NCI-H2107 treated with DMSO at 0.1 percent for 48 hours (cell line): ENCODE measurements at regions not wholly inside any gene's neighbourhood (a gene's known extent, or its start where the extent isn't known, plus 50 kb on each side); places are given as distances from the start of the nearest gene placed in this dataset.

ENCODE experiments used
- DNase-seq: peaks from one replicate; lab custom pipeline; 2025; ENCODE audit not compliant: unreplicated experiment; lab: John Stamatoyannopoulos, UW

GRCh38 chr2:11040992-11041391 lies 114.3 kb upstream of the SLC66A3 start:
- no peak for DNase-seq

- no peak for DNase-seq
Observed at GRCh38 chr2:11042841-11043240, 112.4 kb upstream of the SLC66A3 start.

DNA sequence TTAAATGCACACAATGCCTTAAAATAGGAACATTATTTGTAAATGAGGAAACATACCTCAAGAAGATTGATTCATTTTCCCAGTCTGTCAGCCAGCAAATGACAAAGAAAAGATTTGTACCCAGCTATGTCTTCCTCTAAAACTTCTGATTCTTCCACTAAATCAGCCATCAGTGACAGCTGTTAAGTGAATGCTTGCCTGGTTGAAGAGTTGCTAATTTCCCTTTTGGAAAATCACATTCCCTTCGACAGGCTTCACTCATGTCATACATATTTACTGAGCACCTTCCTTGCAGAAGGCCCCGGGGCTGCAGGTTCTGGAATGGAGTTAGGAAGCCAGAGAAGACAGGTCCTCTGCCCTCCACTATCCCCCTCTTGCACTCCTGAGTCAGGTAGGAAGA lies 112.0 kb upstream of the SLC66A3 start:
- no peak for DNase-seq

DNA sequence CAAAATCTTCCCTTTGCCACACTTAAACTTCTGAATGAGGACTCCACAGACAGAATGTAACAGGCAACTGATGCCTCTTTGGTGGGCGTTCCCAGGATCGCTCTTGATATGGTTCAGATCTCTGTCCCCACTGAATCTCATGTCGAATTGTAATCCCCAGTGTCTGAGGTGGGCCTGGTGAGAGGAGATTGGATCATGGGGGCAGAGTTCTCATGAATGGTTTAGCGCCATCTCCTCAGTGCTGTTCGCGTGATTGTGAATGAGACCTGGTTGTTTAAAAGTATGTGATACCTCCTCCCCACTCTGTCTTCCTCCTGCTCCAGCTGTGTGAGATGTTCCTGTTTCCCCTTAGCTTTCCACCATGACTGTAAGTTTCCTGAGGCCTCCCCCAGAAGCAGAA lies 111.1 kb upstream of the SLC66A3 start:
- no peak for DNase-seq

DNA sequence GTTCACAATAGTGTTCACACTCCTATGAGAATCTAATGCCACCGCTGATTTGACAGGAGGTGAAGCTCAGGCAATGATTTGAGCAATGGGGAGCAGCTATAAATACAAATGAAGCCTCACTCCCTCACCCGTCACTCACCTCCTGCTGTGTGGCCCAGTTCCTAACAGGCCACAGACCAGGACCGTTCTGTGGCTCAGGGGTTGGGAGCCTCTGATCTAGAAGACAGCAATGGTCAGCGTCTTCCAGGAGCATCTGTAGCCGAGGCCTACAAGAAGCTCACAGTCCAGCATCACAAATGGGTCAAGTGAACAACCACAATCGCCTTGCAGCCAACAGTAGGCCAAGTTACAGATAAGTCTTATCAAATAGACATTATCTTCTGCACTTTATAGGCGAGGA lies 110.0 kb upstream of the SLC66A3 start:
- no peak for DNase-seq

- no peak for DNase-seq
Observed at GRCh38 chr2:11048335-11049008, 106.8 kb upstream of the SLC66A3 start.

DNA sequence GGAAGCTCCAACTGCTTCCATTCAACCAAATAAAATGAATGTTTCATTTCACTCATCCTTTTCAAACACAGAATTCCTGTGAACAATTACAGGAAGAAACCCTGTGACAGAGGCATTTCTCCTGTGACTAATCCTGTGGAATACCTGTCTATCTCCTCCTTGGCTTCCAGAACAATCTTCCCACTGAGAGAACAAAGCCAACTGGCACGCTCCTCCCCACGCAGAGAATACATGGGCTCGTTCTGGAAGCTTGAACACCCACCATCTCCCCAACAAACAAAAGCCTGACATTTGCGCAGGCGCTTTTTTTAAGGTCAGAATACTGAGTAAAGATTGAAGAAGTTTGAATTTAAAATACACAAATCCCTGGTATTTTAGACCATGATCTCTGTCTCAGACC lies 104.7 kb upstream of the SLC66A3 start:
- no peak for DNase-seq

GRCh38 chr2:11051280-11051679 lies 104.0 kb upstream of the SLC66A3 start:
- no peak for DNase-seq

DNA sequence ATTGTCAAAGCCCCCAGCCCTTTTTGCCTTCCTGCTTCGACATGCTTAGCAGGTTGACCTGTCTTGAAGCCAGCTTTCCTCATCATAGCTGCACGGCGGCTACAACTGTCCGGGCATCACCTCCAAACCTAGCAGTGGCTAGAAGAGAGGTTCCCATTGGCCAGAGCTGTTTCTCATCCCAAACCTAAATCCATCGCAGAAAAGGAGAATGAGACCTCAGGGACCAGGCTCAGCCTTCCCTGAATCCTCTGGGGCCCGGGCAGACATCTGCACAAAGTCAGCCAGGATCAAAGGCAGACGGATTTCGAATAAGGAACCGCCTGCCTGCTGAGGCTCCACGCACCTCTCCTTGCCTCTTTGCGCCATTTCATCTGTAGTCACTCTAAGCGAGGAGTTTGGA lies 101.7 kb upstream of the SLC66A3 start:
- no peak for DNase-seq

DNA sequence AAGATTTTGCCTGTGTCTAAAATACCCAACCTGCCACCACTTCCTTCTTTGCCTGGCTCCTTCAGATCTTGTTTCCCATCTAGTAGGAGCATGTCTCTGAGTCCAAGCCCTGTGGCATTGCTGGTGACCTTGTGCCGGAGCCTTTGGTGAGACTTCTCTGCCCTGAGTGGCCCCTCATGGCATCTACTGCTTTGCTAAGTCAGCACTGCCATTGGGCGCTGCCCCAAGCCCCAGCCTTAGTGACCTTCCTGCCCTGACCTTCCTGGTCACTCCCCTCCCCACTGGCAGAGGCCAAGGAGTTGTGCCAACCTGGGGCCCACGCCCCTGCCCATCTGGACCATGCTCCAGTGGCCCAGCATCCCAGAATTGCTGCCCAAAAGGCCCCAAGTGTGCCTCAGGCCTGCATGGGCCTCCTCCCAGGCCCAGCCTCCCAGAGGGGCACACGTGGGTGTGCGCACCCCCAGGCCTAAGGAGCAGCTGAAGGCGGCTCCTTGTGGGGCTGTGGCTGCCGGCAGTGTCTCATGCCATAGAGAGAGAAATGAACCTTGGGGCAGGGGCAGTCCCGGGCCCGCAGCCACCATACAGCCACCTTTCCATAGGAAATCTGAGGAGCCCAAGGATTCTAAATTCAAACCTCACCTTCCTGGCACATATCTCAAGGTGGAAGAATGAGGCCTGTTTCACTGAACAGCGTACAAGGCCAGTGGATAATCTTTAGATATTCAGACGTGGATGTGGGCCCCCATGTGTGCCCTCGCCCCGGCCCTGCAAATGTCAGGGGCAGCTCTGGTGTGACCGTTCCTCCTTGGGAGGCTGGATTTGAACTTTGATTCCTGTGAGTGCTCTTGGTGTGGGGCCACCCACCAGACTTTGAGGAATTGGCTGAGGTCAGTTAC lies 100.2 kb upstream of the SLC66A3 start:
- no peak for DNase-seq

DNA sequence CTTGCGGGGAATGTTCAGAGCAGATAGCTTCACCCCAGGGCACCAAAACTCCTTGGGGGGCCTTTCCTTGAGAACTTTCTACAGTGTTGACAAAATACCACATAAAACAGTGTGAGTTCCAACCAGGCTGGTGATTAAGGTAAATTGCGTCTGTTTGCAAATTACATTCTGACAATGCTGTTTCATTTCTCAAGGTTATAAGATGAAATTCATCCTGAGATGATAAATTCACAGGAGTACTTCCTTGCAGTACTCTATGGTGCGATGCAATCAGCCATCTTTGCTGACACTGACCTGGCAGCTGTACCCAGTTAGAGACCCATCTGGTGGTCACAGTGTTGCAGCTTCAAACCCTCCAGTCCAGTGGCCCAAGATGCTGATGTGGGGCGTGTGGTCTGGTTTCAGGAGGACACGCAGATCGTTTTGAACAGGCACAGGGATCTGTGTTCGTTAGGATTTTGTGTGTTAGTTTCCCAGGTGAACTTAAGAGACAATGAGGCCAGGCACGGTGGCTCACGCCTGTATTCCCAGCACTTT lies 99.5 kb upstream of the SLC66A3 start:
- no peak for DNase-seq

GRCh38 chr2:11056614-11057013 lies 98.7 kb upstream of the SLC66A3 start:
- DNase-seq = peak; percentile 95

DNA sequence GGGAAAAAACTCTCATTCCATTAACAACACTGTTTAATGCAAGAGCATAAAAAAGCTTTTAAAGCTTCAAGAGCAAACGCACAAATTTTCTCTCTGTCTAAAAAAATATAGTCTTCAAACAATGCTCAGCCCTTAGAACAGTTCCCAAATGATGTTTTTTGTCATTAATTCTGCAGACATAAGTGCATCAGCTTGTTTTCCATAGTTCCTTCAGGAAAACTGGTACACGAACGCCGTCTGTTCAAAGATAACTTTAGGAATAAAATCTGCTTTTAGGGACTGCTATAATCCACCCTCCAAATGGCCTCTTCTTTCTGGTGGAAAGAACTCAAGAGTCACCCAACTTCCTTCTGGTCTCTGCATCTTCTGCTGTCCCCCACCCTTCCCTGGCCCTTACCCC lies 98.2 kb upstream of the SLC66A3 start:
- DNase-seq = no peak

GRCh38 chr2:11058129-11058528 lies 97.1 kb upstream of the SLC66A3 start:
- no peak for DNase-seq

DNA sequence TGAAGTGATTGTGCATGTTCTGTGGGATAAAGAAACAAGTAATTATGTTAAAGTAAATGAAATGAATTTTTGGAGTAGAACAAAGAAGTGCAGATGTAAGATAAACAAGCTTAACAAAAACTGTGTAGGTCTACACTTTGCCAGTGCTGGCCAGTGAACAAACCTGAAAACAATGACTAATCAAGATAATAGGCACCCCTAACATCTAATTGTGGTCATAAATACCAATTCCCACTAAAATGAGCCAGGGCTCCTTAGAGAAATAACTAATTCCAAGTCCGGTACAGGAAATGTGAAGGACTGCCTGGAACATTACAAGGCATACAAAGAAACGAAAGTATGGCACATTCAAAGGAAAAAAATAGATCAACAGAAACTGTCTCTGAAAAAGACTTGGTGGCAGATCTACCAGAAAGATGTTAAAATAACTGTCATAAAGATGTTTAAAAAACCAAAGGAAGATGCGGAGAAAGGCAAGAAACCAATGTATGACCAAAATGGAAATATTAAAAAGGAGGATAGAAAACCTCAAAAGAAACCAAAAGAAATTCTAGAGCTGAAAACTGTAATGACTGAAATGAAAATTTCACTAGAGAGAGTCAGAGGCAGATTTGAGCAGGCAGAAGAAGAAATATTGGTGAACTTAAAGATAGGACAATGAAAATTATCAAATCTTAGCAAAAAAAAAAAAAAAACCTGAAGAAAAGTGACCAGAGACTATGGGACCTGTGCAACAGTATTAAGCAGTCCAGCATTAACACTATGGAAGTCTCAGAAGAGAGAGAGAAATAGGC lies 94.7 kb upstream of the SLC66A3 start:
- no peak for DNase-seq

GRCh38 chr2:11065833-11066485 lies 89.3 kb upstream of the SLC66A3 start:
- DNase-seq = no peak

- DNase-seq = no peak
Observed at GRCh38 chr2:11067221-11068078, 87.8 kb upstream of the SLC66A3 start.

- DNase-seq = no peak
Observed at GRCh38 chr2:11068079-11068741, 87.1 kb upstream of the SLC66A3 start.

DNA sequence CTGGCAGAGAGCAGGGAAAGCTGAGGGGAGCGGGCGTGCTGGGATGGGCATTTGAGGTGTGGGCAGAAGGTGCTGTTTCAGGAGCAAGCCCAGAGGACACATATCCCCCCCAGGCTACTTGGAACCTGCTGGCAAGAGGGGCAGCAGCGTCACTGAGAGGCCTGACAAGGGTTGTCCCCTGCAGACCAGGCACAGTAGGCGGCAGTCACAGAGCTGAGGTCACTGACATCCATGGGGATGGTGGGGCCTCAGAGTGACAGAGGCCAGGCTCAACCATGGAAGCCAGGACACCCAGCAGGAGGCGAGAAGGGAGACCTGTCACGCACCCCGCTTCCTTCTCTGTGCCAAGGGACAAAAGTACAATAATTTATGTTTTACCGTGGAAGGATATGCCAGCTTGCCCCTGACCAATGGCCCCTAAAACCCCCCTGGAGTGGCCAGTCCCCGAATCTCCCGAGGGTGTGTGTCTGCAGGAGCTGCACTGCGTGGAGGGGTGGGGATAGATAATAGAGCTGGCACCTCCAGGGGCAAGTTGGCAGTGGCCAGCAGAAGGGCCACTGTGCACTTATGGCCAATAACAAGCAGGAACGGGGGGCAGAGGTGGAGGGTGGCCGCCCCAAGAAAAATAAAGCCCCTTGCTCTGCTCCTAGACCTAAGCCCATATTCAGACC lies 86.3 kb upstream of the SLC66A3 start:
- DNase-seq = no peak
